ENCODE measurements at regions not wholly inside any gene's neighbourhood (a gene's known extent, or its start where the extent isn't known, plus 50 kb on each side); places are given as distances from the start of the nearest gene placed in this dataset.
A peak's percentile ranks its signal among the peaks of the same experiment; 100 is the strongest.

DNA sequence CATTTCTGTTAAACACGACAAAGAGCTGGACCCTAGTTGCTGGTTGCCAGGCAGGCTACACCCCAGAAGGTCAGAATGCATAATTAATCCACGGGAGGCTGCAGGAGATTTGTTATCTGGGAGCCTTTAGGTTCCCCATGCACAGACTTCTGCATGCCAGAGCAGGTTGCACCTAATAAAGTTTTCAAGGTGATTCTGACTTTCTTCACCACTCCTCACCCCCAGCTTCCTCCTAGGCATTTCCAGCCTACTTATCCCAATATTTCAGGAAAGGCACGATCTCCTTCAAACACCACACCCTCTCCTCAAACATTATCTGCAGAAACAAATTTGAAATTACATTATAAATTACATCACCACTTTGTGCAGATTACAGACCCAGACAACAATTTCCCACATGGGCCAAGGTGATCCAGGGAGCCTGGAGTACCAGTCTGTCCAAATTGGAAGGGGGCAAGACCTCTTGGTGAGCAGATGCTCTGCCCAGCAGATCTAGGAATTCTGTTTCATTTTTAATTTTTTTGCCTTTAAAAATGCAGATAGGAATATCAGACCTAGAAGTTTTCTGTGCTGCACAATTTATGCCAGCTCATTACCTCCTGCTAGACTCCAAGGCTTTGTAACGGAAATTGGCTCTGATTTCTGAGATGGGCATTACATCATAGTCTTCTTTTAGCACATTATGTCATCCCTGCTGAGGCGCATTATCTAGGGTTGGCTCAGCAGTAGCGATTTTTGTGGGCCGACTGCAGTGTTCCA, 363.4 kb upstream of the SLC30A5 start:
- Histone ChIP-seq H3K4me3 (peak overlapping the region; percentile 0), H3K27me3 (ENCODE audit: insufficient read depth in 3 of 3, low read length in 2 of 3) (no peaks in the 10 kb centered on the region), H3K4me1 (peaks cover 38% of the 10 kb centered on the region), H3K9me3 (no peaks in the 10 kb centered on the region), H3K36me3 (ENCODE audit: insufficient read depth in 1 of 2, low read depth in 1 of 2) (no peaks in the 10 kb centered on the region), H3K27ac (peak overlapping the region; percentile 64)
- TF ChIP-seq, protein P1, sequence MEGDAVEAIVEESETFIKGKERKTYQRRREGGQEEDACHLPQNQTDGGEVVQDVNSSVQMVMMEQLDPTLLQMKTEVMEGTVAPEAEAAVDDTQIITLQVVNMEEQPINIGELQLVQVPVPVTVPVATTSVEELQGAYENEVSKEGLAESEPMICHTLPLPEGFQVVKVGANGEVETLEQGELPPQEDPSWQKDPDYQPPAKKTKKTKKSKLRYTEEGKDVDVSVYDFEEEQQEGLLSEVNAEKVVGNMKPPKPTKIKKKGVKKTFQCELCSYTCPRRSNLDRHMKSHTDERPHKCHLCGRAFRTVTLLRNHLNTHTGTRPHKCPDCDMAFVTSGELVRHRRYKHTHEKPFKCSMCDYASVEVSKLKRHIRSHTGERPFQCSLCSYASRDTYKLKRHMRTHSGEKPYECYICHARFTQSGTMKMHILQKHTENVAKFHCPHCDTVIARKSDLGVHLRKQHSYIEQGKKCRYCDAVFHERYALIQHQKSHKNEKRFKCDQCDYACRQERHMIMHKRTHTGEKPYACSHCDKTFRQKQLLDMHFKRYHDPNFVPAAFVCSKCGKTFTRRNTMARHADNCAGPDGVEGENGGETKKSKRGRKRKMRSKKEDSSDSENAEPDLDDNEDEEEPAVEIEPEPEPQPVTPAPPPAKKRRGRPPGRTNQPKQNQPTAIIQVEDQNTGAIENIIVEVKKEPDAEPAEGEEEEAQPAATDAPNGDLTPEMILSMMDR (IDR thresholded peaks at IDR 0.05), result no peak
- DNase-seq (no peak), ATAC-seq (peak; percentile 73 to 95 (median 79))
- intact Hi-C loops (cut with DNase I), result no loop called here
- 16 to 27% (median 19%) methylated on average over 7 of the region's 7 CpGs for WGBS, 3 donors

DNA sequence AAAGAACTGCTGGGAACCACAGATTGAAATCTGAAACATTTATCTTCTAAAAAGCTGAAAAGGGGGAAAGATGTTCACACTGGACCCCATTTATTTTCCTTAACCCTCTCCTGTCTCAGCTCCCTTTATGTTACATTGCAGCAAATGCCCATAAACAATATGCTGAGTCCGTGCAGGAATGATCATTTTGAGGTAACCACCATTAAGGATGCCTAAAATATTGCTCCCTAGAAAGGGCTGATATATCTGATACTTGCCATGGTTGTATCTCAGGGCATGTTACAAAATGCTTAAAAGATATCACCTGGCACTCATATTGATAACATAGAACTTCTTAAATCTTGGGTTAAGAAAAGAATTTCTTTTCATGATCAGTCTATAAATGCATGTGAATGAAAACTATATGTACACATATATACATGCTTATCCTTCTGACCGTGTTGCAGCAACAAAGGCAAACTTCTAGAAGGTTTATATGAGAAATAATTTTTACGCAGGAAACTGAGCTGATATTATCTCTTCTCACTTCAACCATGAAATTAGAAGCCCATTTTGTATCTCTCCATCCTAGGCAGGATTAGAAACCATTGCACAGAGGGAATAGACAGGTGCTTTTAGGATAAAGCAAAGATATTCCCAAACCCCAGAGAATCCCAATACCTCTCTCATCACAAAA, 362.7 kb upstream of the SLC30A5 start:
- WGBS, 3 donors, result 64 to 78% (median 64%) methylated on average over 3 of the region's 3 CpGs
- Histone ChIP-seq H3K4me1 (peaks cover 33% of the 10 kb centered on the region), H3K27me3 (ENCODE audit: insufficient read depth in 3 of 3, low read length in 2 of 3) (no peaks in the 10 kb centered on the region), H3K4me3 (peak overlapping the region; percentile 0), H3K9me3 (no peaks in the 10 kb centered on the region), H3K27ac (peak overlapping the region; percentile 64), H3K36me3 (ENCODE audit: insufficient read depth in 1 of 2, low read depth in 1 of 2) (no peaks in the 10 kb centered on the region)
- peak in 1 of 4 donors; percentile 7 for ATAC-seq
- no peak for DNase-seq
- TF ChIP-seq, protein P1 (IDR thresholded peaks at IDR 0.05), result no peak
- intact Hi-C loops (cut with DNase I), result no loop called here

DNA sequence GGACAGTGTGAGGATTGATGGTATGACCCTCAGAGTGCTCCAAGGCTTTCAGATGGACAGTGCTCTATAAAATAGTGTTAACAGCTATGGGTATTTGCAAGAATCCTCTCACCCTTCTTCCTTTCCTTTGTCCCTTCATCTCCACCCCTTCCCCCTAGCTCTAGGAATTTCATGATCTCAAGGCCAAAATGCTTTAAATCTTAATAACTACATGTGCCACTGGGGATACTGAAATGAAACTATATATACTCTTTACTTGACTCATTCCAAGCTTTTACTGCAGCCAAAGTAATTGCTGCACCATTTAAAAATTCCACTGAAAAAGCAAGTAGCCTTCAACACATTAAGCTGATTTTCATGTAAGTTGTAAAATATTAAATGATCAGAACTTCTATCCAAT, 361.6 kb upstream of the SLC30A5 start:
- intact Hi-C loops (cut with DNase I), result no loop called here
- H3K9me3 ChIP-seq, result no peaks in the 10 kb centered on the region
- H3K36me3 ChIP-seq (ENCODE audit: insufficient read depth in 1 of 2, low read depth in 1 of 2), result no peaks in the 10 kb centered on the region
- ATAC-seq (no peak), DNase-seq (no peak)
- H3K27me3 ChIP-seq (ENCODE audit: insufficient read depth in 3 of 3, low read length in 2 of 3), result no peaks in the 10 kb centered on the region
- TF ChIP-seq, protein P1 (IDR thresholded peaks at IDR 0.05), result no peak
- no peak overlapping the region for H3K4me3 ChIP-seq
- no peak overlapping the region for H3K27ac ChIP-seq
- H3K4me1 ChIP-seq, result peaks cover 25% of the 10 kb centered on the region

GRCh38 chr5:68734781-68735180, 359.0 kb upstream of the SLC30A5 start:
- Histone ChIP-seq H3K27ac (no peak overlapping the region), H3K9me3 (no peaks in the 10 kb centered on the region), H3K4me3 (no peak overlapping the region), H3K36me3 (ENCODE audit: insufficient read depth in 1 of 2, low read depth in 1 of 2) (no peaks in the 10 kb centered on the region), H3K27me3 (ENCODE audit: insufficient read depth in 3 of 3, low read length in 2 of 3) (no peaks in the 10 kb centered on the region), H3K4me1 (peaks cover 19% of the 10 kb centered on the region)
- intact Hi-C loops (cut with DNase I), result no loop called here
- WGBS, 3 donors, result 28 to 46% (median 34%) methylated on average over 4 of the region's 4 CpGs
- DNase-seq (no peak), ATAC-seq (peak in 1 of 4 donors; percentile 23)
- TF ChIP-seq, protein P1 (IDR thresholded peaks at IDR 0.05), result no peak
